ENCODE measurements at regions not wholly inside any gene's neighbourhood (a gene's known extent, or its start where the extent isn't known, plus 50 kb on each side); places are given as distances from the start of the nearest gene placed in this dataset.
"Not testable (repeated sequence)": the region's sequence is repeated elsewhere in the genome, so short reads cannot be mapped to it uniquely, and the experiment has no call there.

GRCh38 chr4:81589262-81589661 is 117.6 kb upstream of the RASGEF1B start:
- DNase-seq = no peak
- H3K4me1 ChIP-seq = no peaks in the 10 kb centered on the region
- TF ChIP-seq POLR2A (IDR thresholded peaks at IDR 0.05) (no peak), CTCF (IDR thresholded peaks at IDR 0.05) (no peak)

GRCh38 chr4:81586706-81587105 is 115.0 kb upstream of the RASGEF1B start:
- intact Hi-C loops (cut with DNase I; ENCODE audit: low total_unique reads) = no loop called here
- no peaks in the 10 kb centered on the region for H3K9me3 ChIP-seq
- H3K27ac ChIP-seq = no peak overlapping the region
- H3K4me1 ChIP-seq = no peaks in the 10 kb centered on the region
- no peak overlapping the region for H3K4me3 ChIP-seq
- TF ChIP-seq CTCF (IDR thresholded peaks at IDR 0.05) (no peak), POLR2A (IDR thresholded peaks at IDR 0.05) (no peak)
- no peaks in the 10 kb centered on the region for H3K36me3 ChIP-seq
- no peaks in the 10 kb centered on the region for H3K27me3 ChIP-seq
- DNase-seq = no peak

More at GRCh38 chr4:81589262-81589661, 117.6 kb upstream of the RASGEF1B start:
- intact Hi-C loops (cut with DNase I; ENCODE audit: low total_unique reads) = no loop called here
- H3K9me3 ChIP-seq = no peaks in the 10 kb centered on the region
- no peak overlapping the region for H3K27ac ChIP-seq
- H3K4me3 ChIP-seq = no peak overlapping the region
- no peaks in the 10 kb centered on the region for H3K27me3 ChIP-seq
- no peaks in the 10 kb centered on the region for H3K36me3 ChIP-seq

- H3K36me3 ChIP-seq; H3K27me3 ChIP-seq; intact Hi-C loops (cut with DNase I; ENCODE audit: low total_unique reads); H3K4me3 ChIP-seq; DNase-seq; H3K27ac ChIP-seq; H3K9me3 ChIP-seq; H3K4me1 ChIP-seq: not testable (repeated sequence)
Observed at GRCh38 chr4:81580994-81581374, 109.3 kb upstream of the RASGEF1B start.

- TF ChIP-seq POLR2A (IDR thresholded peaks at IDR 0.05) = no peak
- TF ChIP-seq CTCF (IDR thresholded peaks at IDR 0.05) = no peak
- intact Hi-C loops (cut with DNase I; ENCODE audit: low total_unique reads) = no loop called here
Observed at GRCh38 chr4:81580346-81580993, 108.8 kb upstream of the RASGEF1B start.

GRCh38 chr4:81577392-81577791 is 105.7 kb upstream of the RASGEF1B start:
- DNase-seq = no peak
- Histone ChIP-seq H3K9me3 (no peaks in the 10 kb centered on the region), H3K4me3 (no peak overlapping the region), H3K4me1 (no peaks in the 10 kb centered on the region), H3K27ac (no peak overlapping the region), H3K27me3 (no peaks in the 10 kb centered on the region), H3K36me3 (no peaks in the 10 kb centered on the region)
- intact Hi-C loops (cut with DNase I; ENCODE audit: low total_unique reads) = no loop called here
- TF ChIP-seq CTCF (IDR thresholded peaks at IDR 0.05) = no peak
- no peak for TF ChIP-seq POLR2A (IDR thresholded peaks at IDR 0.05)

More at GRCh38 chr4:81580346-81580993, 108.8 kb upstream of the RASGEF1B start:
- H3K27me3 ChIP-seq = no peaks in the 10 kb centered on the region
- H3K27ac ChIP-seq = no peak overlapping the region
- no peaks in the 10 kb centered on the region for H3K36me3 ChIP-seq
- H3K9me3 ChIP-seq = no peaks in the 10 kb centered on the region
- DNase-seq = no peak
- no peaks in the 10 kb centered on the region for H3K4me1 ChIP-seq
- H3K4me3 ChIP-seq = no peak overlapping the region

GRCh38 chr4:81574991-81575390 is 103.3 kb upstream of the RASGEF1B start:
- no peak for DNase-seq
- H3K4me1 ChIP-seq = no peaks in the 10 kb centered on the region
- no peak overlapping the region for H3K4me3 ChIP-seq
- no peaks in the 10 kb centered on the region for H3K27me3 ChIP-seq
- H3K27ac ChIP-seq = no peak overlapping the region
- H3K36me3 ChIP-seq = no peaks in the 10 kb centered on the region
- no peaks in the 10 kb centered on the region for H3K9me3 ChIP-seq
- TF ChIP-seq POLR2A (IDR thresholded peaks at IDR 0.05) = no peak
- intact Hi-C loops (cut with DNase I; ENCODE audit: low total_unique reads) = no loop called here
